Colonic mucosa (tissue), 4 donors: ENCODE measurements at regions not wholly inside any gene's neighbourhood (a gene's known extent, or its start where the extent isn't known, plus 50 kb on each side); places are given as distances from the start of the nearest gene placed in this dataset.

Experiments
- DNase-seq: peaks from one replicate; pipeline ENCODE4 v3.0.0-alpha.2; 2020
- H3K27ac ChIP-seq: fragments of 200-600 bp; one replicate; pipeline ENCODE4 v1.8.0; 2021
- H3K27me3 ChIP-seq: fragments of 200-600 bp; one replicate; pipeline ENCODE4 v1.8.0; 2021
- H3K36me3 ChIP-seq: fragments of 200-600 bp; one replicate; pipeline ENCODE4 v1.8.0; 2021
- H3K4me1 ChIP-seq: fragments of 200-600 bp; one replicate; pipeline ENCODE4 v1.8.0; 2021; ENCODE audit warnings: mild to moderate bottlenecking
- H3K4me3 ChIP-seq: fragments of 200-600 bp; one replicate; pipeline ENCODE4 v1.8.0; 2021
- H3K9ac ChIP-seq, 2 donors: one replicate each; pipeline ENCODE4 v1.7.0; 2013; ENCODE audit warnings: control low read depth in 2 of 2, low read depth in 2 of 2, low read length in 2 of 2
- H3K9me3 ChIP-seq: fragments of 200-600 bp; one replicate; pipeline ENCODE4 v1.8.0; 2021
- CTCF ChIP-seq: fragments of 200-600 bp; IDR thresholded peaks from one replicate; pipeline ENCODE4 v1.8.0; 2022; ENCODE audit warnings: antibody characterized with exemption, mild to moderate bottlenecking
- intact Hi-C: fragments of 100-400 bp; cut with DNase I; formaldehyde crosslinking; loops from one replicate; pipeline ENCODE4 v1.14.1; 2022
- donor health status: healthy.
- donor health status: DM: no; HTN: no; CAD: no.
- donor health status: DM: no; HTN: no; CAD: no.

GRCh38 chr10:63711361-63711760 is 190.2 kb downstream of the REEP3 start:
- H3K27ac ChIP-seq = peak overlapping the region; percentile 62
- intact Hi-C loops = no loop called here
- H3K27me3 ChIP-seq = no peaks in the 10 kb centered on the region
- no peaks in the 10 kb centered on the region for H3K9me3 ChIP-seq
- peaks cover 23% of the 10 kb centered on the region for H3K4me1 ChIP-seq
- H3K4me3 ChIP-seq = no peak overlapping the region
- peak overlapping the region in 1 of 2 donors; percentile 77 for H3K9ac ChIP-seq
- no peaks in the 10 kb centered on the region for H3K36me3 ChIP-seq
- TF ChIP-seq CTCF = no peak
- DNase-seq = no peak

- no peak overlapping the region for H3K4me3 ChIP-seq
- TF ChIP-seq CTCF = no peak
- H3K27ac ChIP-seq = peak overlapping the region; percentile 62
- H3K9me3 ChIP-seq = no peaks in the 10 kb centered on the region
- H3K4me1 ChIP-seq = peaks cover 23% of the 10 kb centered on the region
- DNase-seq = peak; percentile 97
- no peaks in the 10 kb centered on the region for H3K36me3 ChIP-seq
- H3K9ac ChIP-seq = peak overlapping the region in 1 of 2 donors; percentile 77
- intact Hi-C loops = no loop called here
- no peaks in the 10 kb centered on the region for H3K27me3 ChIP-seq
Measured at GRCh38 chr10:63711867-63712716, 190.9 kb downstream of the REEP3 start.

DNA sequence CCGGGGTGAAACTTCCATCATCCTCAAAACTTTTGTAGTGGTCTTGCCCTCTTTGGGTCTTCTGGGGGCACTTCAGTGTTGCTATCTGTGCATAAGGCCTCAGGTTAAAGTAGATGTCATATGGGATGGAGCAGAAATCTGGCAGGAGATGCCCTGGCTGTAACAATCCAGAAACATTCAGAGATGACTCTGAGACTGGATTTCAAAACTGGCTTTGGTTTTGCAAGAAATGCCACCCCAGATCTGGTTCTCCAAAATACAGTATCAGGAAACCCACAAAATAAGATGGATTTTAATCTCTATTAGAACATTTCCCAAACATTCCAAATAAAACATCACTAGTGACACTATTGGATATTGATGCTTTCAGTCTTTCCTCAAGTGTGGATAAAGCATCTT is 191.5 kb downstream of the REEP3 start:
- Histone ChIP-seq H3K36me3 (no peaks in the 10 kb centered on the region), H3K4me1 (peaks cover 23% of the 10 kb centered on the region), H3K27ac (peak overlapping the region; percentile 62), H3K9me3 (no peaks in the 10 kb centered on the region), H3K27me3 (no peaks in the 10 kb centered on the region), H3K9ac (peak overlapping the region in 1 of 2 donors; percentile 77), H3K4me3 (no peak overlapping the region)
- intact Hi-C loops = no loop called here
- no peak for DNase-seq
- TF ChIP-seq CTCF = no peak

DNA sequence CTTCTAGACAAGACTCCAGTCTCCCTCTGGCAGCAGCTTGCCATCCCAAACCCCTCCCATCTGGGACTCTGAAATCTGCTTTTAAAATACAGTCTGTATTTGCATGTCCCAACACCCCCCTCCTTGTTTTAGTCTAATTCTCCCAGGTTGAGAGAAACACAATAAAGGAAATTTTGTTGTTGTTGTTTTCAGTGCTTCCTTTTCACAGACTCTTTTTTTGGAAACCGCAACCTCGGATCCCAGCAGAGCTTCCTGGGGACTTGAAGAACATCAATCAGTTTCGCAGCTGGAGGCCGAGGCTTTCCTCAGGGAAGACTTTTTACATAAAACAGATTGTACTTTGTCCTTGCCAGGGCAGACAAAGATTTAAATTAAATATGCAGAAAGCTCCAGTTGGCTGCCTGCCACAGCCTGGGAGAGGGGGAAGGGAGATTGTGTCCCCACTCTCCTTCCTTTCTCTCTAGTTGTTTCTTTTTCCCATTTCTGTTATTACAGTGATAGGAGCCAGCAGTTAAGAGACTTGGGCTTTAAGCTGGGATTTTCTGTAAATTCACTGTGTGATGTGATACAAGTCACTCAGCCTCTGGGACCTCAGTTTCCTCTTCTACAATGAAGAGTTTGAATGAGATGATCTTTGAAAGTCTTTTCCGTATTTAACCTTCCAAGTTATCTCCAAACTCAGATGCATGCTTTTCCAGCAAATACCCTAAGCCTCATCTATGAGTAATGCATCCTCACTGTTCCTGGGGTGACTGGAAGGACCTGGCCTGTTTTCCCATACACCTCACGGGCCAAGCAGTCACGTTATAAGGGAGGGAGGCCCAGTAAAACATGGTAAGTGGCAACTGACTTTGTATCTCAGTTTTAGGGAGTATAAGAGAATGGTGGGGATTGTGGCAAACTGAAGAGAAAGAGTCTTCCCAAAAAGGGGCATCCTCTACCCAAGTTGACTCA is 192.3 kb downstream of the REEP3 start:
- Histone ChIP-seq H3K4me1 (peaks cover 23% of the 10 kb centered on the region), H3K36me3 (no peaks in the 10 kb centered on the region), H3K27ac (peak overlapping the region; percentile 62), H3K27me3 (no peaks in the 10 kb centered on the region), H3K9ac (peak overlapping the region in 1 of 2 donors; percentile 77), H3K9me3 (no peaks in the 10 kb centered on the region), H3K4me3 (no peak overlapping the region)
- intact Hi-C loops = no loop called here
- peak; percentile 91 for DNase-seq
- TF ChIP-seq CTCF = no peak

DNA sequence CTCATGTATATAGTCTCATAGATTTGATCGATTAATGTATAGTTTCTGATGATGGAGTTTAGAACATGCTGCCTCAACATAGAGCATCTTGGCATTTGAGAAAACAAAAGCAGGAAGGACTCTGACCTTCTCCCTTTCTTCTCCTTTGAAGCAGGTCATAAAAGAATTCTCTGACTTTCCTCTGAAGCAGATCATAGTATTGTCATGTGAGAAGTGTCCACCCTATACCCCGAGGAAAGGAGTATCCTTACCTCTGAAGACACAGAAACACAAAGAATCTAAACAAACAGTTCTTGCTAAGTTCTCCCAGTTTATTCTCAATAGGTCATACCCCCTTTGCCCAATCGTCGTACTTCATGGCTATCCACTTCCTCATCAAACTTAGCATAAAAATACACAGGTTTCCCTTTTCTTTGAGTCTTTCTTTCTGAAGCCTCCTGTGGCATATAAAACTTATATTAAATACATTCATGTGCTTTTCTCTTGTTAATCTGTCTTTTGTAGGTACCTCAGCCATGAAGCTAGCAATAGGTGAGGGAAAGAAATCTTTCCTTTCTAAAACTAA is 194.9 kb downstream of the REEP3 start:
- Histone ChIP-seq H3K27ac (no peak overlapping the region), H3K9ac (no peak overlapping the region), H3K4me1 (peaks cover 30% of the 10 kb centered on the region), H3K27me3 (no peaks in the 10 kb centered on the region), H3K4me3 (no peak overlapping the region), H3K36me3 (no peaks in the 10 kb centered on the region), H3K9me3 (no peaks in the 10 kb centered on the region)
- DNase-seq = no peak
- TF ChIP-seq CTCF = no peak
- intact Hi-C loops = loop anchor here (5.0 kb wide), 2 partner anchors 84 to 504 kb away; no protein-coding TSS in a partner anchor
